ENCODE measurements at regions not wholly inside any gene's neighbourhood (a gene's known extent, or its start where the extent isn't known, plus 50 kb on each side); places are given as distances from the start of the nearest gene placed in this dataset.

- DNase-seq = no peak
These were observed 183.1 kb upstream of the MCHR2 start for GRCh38 chr6:100176951-100177710.

- DNase-seq = no peak
These were observed 182.4 kb upstream of the MCHR2 start for GRCh38 chr6:100176311-100176950.

DNA sequence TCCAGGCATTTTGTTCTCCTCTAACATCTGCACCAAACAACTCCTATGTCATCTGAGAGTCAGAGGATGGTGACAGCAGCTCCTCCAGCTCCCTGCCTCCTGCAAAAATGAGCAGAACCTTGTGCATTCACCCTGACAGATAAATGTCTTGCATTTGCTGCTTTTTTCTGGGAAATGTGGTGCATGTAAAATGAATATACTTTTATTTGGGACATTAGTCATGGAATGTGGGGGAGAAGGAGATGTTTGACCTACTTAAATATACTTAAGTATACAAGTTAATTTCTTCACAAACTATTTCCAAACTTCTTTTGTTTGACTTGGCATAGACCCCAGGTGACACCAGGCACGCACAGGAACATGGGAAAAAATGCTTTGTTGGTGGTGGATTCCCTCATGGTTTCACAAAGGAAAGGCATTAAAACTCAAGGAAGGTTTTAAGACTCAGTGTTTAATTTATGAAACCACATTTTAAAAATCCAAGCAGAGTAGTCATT, 181.8 kb upstream of the MCHR2 start:
- no peak for DNase-seq

DNA sequence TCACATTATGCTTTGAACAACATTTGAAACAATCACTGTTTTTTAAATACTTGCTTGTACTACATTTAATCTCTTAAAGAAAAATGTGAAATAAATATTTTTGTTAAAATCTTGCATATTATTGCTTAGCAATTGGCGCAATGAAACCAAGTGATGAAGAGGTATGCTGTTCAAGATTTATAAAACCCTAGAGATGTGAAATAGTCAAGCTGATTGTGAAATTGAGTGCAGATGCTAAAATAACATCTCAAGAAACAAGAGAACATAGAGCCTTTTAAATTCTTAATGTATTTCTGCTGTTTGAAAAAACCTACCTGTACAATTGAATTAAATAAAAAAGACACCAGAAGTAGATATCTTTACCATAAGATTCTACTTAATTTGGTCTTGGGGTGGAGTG, 179.2 kb upstream of the MCHR2 start:
- no peak for DNase-seq

DNA sequence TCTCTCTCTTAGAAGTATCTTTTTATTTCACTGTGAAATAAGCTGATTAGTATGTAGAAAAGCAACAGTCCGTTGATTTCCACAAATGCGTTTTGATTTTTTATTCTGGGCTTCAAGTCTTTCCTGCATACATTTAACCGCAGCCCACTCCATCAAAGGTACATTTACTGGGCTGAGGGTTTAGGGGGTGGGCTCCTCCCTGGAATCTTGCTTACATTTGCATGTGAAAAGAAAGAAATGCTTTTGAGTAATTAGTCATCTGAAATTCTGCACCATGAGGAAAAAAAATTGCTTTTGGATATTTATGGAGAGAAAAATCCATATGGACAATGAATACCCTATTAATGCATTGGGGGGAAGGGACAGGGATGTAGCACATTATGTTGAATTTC, 178.3 kb upstream of the MCHR2 start:
- no peak for DNase-seq

DNA sequence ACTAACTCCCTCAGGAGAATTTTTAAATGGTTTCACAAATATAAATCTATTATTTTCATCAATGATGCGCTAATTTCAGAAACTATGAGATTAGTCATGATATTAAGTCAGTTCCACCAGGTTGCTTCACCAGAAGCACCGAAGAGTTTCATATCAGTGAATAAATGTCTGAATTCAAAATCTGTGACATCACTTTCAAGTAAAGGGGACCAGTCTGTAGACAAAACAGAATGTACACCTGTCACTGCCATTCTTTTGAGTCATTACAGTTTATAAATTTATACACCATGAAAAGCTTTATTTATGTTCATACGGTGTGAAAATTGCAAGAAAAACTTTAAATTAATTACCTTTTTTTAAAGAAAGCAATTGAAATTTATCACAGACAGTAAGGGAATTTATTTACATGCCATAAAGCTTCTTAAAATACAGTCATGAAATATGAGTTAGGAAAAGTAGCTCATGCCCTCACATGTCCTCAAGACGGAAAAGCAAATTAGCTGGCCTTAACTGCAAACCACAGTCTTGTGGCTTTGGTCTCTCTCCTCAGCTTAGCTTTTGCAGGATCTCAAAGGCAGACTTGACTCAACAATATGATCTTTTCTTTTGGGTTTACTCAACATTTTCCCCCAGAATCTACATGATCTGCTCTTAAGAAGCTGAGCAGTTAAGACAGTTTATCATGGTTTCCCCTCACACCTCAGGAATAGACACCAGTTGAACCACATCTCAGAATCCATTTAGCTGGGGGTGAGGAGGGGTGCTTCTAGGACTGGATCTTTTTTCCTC, 177.7 kb upstream of the MCHR2 start:
- DNase-seq = no peak

GRCh38 chr6:100168148-100168547, 174.1 kb upstream of the MCHR2 start:
- DNase-seq = no peak

GRCh38 chr6:100167585-100167984, 173.6 kb upstream of the MCHR2 start:
- no peak for DNase-seq

DNA sequence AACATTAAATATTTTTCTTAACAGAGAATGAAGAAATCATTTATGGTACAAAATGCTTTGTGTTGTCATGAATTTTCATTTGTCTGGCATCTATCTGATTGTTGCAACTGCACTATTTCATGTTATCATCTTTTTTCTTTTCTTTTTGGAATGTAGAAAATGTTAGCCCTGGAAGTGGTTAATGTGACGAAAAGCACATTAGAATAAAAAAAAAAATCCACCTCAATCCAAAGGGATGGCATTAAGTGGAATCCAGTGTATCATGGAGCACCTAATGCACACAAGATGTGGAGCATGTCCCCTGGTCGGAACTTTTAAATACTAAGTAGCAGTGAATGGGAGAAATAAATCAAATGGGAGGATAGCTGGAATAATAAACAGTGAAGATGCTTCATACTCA, 172.9 kb upstream of the MCHR2 start:
- DNase-seq = no peak

DNA sequence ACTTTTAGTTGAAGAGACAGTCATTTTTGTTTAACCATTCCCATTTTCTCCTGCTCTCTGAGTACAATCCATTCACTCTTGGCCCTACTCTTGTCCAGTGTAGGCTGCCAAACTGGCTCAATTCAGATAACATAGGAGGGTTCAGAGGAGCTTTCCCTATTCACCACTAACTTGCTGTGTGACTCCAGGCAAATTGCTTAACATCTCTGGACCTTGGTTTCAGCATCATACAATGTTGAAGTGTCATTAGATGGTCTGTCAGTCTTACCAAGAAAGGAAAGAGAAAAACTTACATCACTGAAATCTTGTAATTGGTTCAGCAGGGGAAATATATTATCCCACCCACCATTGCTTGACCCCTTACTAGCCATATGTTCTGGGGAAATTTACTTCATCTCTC, 171.4 kb upstream of the MCHR2 start:
- no peak for DNase-seq

DNA sequence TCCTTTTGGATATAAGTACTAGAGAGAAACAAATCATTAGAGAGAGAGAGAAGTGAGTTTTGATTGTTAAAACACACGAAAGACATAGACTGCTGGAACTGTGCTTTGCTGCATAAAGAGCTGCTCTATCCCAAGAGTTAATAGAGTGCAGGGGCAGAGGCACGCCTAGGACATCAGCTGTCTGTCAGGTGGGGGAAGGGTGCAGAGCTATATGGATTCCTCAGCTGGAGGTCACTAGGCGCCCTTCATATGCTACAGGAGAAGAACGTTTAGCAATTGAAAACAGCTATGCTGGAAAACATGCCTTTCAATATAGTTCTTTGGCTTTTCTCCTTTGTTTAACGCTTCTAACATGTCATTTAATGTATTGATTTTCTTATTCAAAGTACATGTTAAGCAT, 169.0 kb upstream of the MCHR2 start:
- DNase-seq = no peak

GRCh38 chr6:100161782-100162365, 167.9 kb upstream of the MCHR2 start:
- no peak for DNase-seq

- DNase-seq = no peak
These were observed 166.9 kb upstream of the MCHR2 start for GRCh38 chr6:100160930-100161329.

DNA sequence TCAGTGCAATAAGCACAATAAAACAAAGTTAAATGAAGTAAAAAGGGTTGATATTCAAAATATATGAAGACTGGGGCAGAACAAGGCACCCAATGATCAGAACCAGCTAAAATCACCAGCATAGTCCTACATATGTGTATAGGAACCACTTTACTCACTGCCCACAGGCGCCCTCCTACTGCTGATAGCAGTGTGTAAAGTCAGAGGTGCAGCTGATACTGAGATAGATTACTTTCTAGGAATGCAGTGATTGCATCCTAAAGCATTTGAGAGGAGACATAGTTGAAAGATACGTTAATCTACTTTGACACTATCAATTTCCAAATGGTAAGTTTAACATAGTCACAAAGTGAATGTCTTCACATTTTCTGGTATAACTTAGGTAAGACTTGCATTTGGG, 161.1 kb upstream of the MCHR2 start:
- no peak for DNase-seq

- no peak for DNase-seq
These were observed 159.7 kb upstream of the MCHR2 start for GRCh38 chr6:100153636-100154275.

GRCh38 chr6:100152201-100152600, 158.2 kb upstream of the MCHR2 start:
- no peak for DNase-seq

GRCh38 chr6:100144991-100145390, 151.0 kb upstream of the MCHR2 start:
- no peak for DNase-seq

DNA sequence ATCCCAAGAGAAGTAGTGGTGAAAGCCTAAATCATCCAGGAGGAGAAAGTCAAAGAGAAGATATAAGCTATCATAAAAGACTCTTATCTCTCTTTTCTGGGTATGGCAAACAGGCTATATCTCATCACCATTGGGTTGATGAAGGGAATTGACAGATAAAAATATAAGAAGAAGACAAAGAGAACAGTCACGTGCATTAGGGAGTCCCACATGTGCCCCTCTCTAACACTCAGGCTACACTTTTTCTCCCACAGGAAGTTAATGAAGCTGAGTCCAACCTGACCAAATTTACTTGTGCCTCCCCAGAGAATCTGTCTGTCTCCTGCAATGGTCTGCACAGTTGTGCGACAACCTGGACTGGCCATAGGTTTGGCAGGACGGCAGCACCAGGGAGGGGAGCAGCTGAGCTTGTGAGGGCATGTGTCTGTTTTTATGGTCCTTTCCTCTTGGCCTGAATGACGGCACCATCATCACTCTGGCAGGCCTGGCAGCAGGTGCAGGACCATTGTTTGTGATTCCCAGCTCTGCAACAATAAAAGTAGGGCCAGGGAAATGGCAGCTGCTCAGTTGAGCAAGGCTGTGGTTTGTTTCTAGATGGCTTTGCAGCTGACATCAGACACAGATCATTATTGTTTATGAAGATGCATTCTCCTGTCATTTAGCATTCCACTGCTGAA, 144.5 kb upstream of the MCHR2 start:
- DNase-seq = no peak

DNA sequence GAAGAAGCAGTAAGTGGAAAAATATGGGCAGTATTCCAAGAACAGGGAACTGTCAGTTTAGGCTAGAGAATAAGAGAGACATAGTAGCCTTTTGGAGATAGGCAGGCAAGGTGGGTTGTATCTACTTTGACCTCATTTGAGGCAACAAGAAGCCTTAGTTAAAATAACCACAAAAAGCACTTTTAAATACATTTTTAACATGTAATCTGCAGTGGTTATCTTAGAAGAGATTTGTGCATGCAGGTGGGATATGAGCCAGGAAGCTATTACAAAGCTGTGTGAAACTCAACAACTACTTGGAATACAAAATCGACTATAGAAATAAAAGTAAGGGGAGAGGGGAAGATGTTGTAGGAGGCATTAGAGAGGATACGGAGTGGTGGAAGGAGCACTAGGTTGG, 143.7 kb upstream of the MCHR2 start:
- no peak for DNase-seq

DNA sequence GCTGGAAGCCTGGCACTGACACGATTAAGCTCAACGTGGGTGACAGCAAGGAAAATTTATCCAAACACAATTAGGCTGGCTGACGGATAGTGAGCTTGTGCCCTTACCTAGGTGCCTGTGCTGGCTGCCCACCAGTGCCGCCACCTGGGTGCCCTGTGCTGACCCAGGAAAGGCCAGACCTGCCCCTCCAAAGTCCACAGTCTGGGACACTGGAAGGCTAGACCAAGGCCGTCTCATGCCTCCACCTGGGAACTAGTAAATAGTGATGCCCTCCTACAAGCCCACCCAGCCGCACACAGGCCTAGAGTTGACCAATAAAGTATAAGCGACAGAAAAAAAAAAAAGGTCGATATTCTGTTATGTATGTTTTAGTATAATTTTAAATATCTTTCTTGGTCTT, 142.6 kb upstream of the MCHR2 start:
- DNase-seq = no peak

DNA sequence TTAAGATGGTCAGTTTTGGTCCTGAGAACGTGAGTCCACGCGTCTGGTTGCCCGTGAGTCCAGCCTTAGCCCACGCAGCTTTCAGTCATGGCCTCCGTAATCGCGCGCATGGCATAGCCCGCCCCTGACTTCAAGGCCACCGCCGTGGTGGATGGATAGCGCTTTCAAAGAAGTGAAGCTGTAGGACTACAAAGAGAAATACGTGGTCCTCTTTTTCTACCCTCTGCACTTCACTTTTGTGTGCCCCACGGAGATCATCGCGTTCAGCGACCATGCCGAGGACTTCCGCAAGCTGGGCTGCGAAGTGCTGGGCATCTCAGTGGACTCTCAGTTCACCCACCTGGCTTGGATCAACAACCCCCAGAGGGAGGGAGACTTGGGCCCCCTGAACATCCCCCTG, 142.0 kb upstream of the MCHR2 start:
- DNase-seq = no peak

DNA sequence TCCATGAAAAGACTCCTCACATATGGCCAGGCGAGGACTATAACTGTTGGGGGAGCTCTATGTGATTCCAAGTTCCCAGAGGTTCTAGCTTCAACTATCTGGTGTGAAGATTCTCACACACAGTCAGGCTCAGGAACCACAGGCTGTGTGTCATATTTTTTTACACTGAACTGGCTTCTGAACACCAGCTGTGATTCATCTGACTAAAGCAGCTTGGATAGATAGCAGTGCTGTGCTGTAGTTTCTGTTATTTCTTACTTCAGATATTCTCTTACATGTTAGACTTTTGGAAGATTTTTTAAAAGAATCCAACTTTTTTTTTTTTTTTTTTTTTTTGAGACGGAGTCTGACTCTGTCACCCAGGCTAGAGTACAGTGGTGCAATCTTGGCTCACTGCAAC, 140.7 kb upstream of the MCHR2 start:
- no peak for DNase-seq

Measured in inflammatory macrophage (primary cell).